DND-41 (cell line): ENCODE measurements at regions not wholly inside any gene's neighbourhood (a gene's known extent, or its start where the extent isn't known, plus 50 kb on each side); places are given as distances from the start of the nearest gene placed in this dataset.
A peak's percentile ranks its signal among the peaks of the same experiment; 100 is the strongest.

Experiments
- ATAC-seq: fragments of 200-7000 bp; cut with Tn5 transposase; 3 replicates; pipeline ENCODE4 v1.9.1; 2021; ENCODE audit warnings: low read depth; ENCODE audit not compliant: insufficient read depth
- DNase-seq: peaks from one replicate; pipeline ENCODE4 v3.0.0-alpha.2; 2020
- H2AFZ ChIP-seq: 2 replicates; pipeline ENCODE4 v1.6.0; 2012; ENCODE audit warnings: low read depth, low read length
- H3K27ac ChIP-seq: 2 replicates; pipeline ENCODE4 v1.5.1; 2012; ENCODE audit warnings: low read length, inconsistent platforms
- H3K27me3 ChIP-seq: fragments of 200-600 bp; sonication (generic); 2 replicates; pipeline ENCODE4 v1.6.0; 2012; ENCODE audit warnings: low read length, mild to moderate bottlenecking, inconsistent platforms; ENCODE audit not compliant: insufficient read depth, poor library complexity
- H3K36me3 ChIP-seq: 2 replicates; pipeline ENCODE4 v1.5.1; 2012; ENCODE audit warnings: low read length, inconsistent platforms; ENCODE audit not compliant: insufficient read depth
- H3K4me1 ChIP-seq: 2 replicates; pipeline ENCODE4 v1.5.1; 2012; ENCODE audit warnings: mild to moderate bottlenecking, low read length; ENCODE audit not compliant: insufficient read depth
- H3K4me2 ChIP-seq: 2 replicates; pipeline ENCODE4 v1.6.0; 2012; ENCODE audit warnings: mild to moderate bottlenecking, moderate library complexity, low read length, inconsistent platforms; ENCODE audit not compliant: insufficient read depth
- H3K4me3 ChIP-seq, 2 experiments: fragments of 200-600 bp in 1 of 2; shearing (Covaris generic) in 1 of 2; 2 replicates each; pipeline ENCODE4 v1.5.1; 2012 to 2016; ENCODE audit warnings: inconsistent platforms in 2 of 2, low read length in 2 of 2, mild to moderate bottlenecking in 2 of 2, low read depth in 1 of 2, moderate library complexity in 1 of 2
- H3K79me2 ChIP-seq: 2 replicates; pipeline ENCODE4 v1.6.0; 2012; ENCODE audit warnings: low read length, inconsistent platforms; ENCODE audit not compliant: insufficient read depth
- H3K9ac ChIP-seq: 2 replicates; pipeline ENCODE4 v1.6.0; 2012; ENCODE audit warnings: low read depth, mild to moderate bottlenecking, inconsistent platforms, low read length, moderate library complexity
- H3K9me3 ChIP-seq: 2 replicates; pipeline ENCODE4 v1.5.1; 2012; ENCODE audit warnings: low read length, moderate library complexity, mild to moderate bottlenecking, inconsistent platforms; ENCODE audit not compliant: insufficient read depth, severe bottlenecking
- H4K20me1 ChIP-seq: 2 replicates; pipeline ENCODE4 v1.6.0; 2012; ENCODE audit warnings: low read length; ENCODE audit not compliant: insufficient read depth
- CTCF ChIP-seq: IDR thresholded peaks from 2 replicates; pipeline ENCODE4 v1.5.1; 2012; ENCODE audit warnings: borderline replicate concordance, low read length, moderate library complexity, mild to moderate bottlenecking; ENCODE audit not compliant: poor library complexity, severe bottlenecking; ENCODE audit errors: extremely low read depth
- EZH2 ChIP-seq: IDR thresholded peaks from 3 replicates; pipeline ENCODE4 v1.6.1; 2012; ENCODE audit warnings: borderline replicate concordance, low read depth, mild to moderate bottlenecking, moderate library complexity, low read length, inconsistent platforms; ENCODE audit not compliant: severe bottlenecking

- Histone ChIP-seq H3K27ac (no peak overlapping the region), H3K4me3 (no peak overlapping the region), H2AFZ (no peak overlapping the region), H3K9me3 (no peaks in the 10 kb centered on the region), H4K20me1 (no peaks in the 10 kb centered on the region), H3K27me3 (no peaks in the 10 kb centered on the region), H3K36me3 (no peaks in the 10 kb centered on the region), H3K4me1 (no peaks in the 10 kb centered on the region), H3K4me2 (no peak overlapping the region), H3K9ac (no peak overlapping the region), H3K79me2 (no peaks in the 10 kb centered on the region)
- ATAC-seq = no peak
- TF ChIP-seq EZH2 (no peak), CTCF (no peak)
- no peak for DNase-seq
These were observed 674.9 kb downstream of the SMARCA1 start for GRCh38 chrX:128848374-128848773.

DNA sequence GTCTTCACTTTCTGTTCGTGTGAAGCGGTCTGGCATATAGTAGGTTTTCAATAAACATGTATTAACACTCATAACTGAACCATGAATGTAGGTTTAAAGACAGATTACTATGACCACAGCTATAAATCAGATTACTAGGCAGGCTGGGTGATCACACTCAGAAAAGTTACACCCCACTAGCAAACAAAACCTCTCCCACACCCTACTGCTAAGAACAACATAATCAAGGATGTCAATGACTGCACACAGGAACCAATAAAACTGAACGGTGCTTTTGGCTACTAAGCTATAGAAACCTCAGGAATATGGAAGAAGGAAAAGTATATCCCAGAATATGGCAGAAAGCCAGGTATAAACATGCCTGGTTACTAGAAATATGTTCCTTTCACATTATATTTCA, 676.9 kb downstream of the SMARCA1 start:
- H3K27me3 ChIP-seq = no peaks in the 10 kb centered on the region
- H3K9ac ChIP-seq = no peak overlapping the region
- no peak overlapping the region for H2AFZ ChIP-seq
- H3K4me2 ChIP-seq = no peak overlapping the region
- DNase-seq (no peak), ATAC-seq (no peak)
- H3K79me2 ChIP-seq = no peaks in the 10 kb centered on the region
- H3K4me1 ChIP-seq = no peaks in the 10 kb centered on the region
- no peak overlapping the region for H3K4me3 ChIP-seq
- no peak overlapping the region for H3K27ac ChIP-seq
- H4K20me1 ChIP-seq = no peaks in the 10 kb centered on the region
- TF ChIP-seq CTCF = no peak
- no peak for TF ChIP-seq EZH2
- H3K9me3 ChIP-seq = no peaks in the 10 kb centered on the region
- H3K36me3 ChIP-seq = no peaks in the 10 kb centered on the region

- TF ChIP-seq CTCF (no peak), EZH2 (no peak)
- H3K79me2 ChIP-seq = no peaks in the 10 kb centered on the region
- no peaks in the 10 kb centered on the region for H3K36me3 ChIP-seq
- no peaks in the 10 kb centered on the region for H4K20me1 ChIP-seq
- ATAC-seq (no peak), DNase-seq (no peak)
- no peak overlapping the region for H3K27ac ChIP-seq
- H3K4me3 ChIP-seq = no peak overlapping the region
- no peaks in the 10 kb centered on the region for H3K9me3 ChIP-seq
- no peak overlapping the region for H2AFZ ChIP-seq
- no peak overlapping the region for H3K9ac ChIP-seq
- H3K4me2 ChIP-seq = no peak overlapping the region
- no peaks in the 10 kb centered on the region for H3K4me1 ChIP-seq
- no peaks in the 10 kb centered on the region for H3K27me3 ChIP-seq
These were observed 704.6 kb downstream of the SMARCA1 start for GRCh38 chrX:128818690-128819089.

DNA sequence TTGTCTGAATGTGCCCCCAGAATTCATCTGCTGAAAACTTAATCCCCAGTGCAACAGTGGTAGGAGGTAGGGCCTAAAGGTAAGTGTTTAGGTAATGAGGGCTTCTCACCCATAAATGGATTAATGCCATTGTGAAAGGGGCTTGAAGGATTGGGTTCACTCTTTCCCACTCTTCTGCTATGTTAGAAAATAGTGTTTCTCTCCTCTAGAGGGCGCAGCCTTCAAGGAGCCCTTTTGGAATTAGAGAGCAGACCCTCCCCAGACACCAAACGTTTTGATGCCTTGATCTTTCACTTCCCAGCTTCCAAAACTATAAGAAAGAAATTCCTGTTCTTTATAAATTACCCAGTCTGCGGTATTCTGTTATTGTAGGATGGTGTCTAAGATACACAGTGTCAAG, 706.4 kb downstream of the SMARCA1 start:
- Histone ChIP-seq H3K9ac (no peak overlapping the region), H3K79me2 (no peaks in the 10 kb centered on the region), H3K27ac (no peak overlapping the region), H4K20me1 (no peaks in the 10 kb centered on the region), H3K27me3 (no peaks in the 10 kb centered on the region), H3K9me3 (no peaks in the 10 kb centered on the region), H3K4me1 (no peaks in the 10 kb centered on the region), H2AFZ (no peak overlapping the region), H3K4me2 (no peak overlapping the region), H3K4me3 (no peak overlapping the region), H3K36me3 (no peaks in the 10 kb centered on the region)
- DNase-seq = no peak
- peak; percentile 40 for TF ChIP-seq CTCF
- no peak for TF ChIP-seq EZH2
- no peak for ATAC-seq
